GM18508 (cell line): ENCODE measurements at regions not wholly inside any gene's neighbourhood (a gene's known extent, or its start where the extent isn't known, plus 50 kb on each side); places are given as distances from the start of the nearest gene placed in this dataset.

Experiments used
- ATAC-seq: cut with Tn5 transposase; IDR thresholded peaks from one replicate; pipeline ENCODE4 v1.9.1; 2021; ENCODE audit warnings: moderate number of reproducible peaks; ENCODE audit not compliant: insufficient read depth, unreplicated experiment

DNA sequence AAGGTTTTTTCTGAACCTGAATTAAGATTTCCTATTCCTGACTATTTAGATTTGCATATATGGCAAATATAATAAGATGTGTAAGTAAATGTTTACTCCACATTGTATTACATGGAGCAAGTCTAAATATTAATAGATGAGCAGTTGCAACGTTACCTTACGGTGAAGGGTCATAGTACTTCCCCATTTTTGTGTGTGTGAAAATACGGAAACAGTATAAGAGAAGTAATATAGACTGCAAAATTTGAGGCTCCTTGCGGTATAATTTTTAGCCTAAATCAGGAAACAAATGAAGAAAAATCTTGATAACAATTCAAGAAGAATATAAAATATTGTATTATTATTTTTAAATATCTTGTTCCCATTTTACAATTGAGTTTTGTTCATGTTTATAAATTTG, 434.2 kb downstream of the GRB14 start:
- ATAC-seq: no peak

GRCh38 chr2:164186591-164186990, 434.7 kb downstream of the GRB14 start:
- ATAC-seq: no peak

- ATAC-seq: no peak
These were observed 439.1 kb downstream of the GRB14 start for GRCh38 chr2:164182116-164182627.

DNA sequence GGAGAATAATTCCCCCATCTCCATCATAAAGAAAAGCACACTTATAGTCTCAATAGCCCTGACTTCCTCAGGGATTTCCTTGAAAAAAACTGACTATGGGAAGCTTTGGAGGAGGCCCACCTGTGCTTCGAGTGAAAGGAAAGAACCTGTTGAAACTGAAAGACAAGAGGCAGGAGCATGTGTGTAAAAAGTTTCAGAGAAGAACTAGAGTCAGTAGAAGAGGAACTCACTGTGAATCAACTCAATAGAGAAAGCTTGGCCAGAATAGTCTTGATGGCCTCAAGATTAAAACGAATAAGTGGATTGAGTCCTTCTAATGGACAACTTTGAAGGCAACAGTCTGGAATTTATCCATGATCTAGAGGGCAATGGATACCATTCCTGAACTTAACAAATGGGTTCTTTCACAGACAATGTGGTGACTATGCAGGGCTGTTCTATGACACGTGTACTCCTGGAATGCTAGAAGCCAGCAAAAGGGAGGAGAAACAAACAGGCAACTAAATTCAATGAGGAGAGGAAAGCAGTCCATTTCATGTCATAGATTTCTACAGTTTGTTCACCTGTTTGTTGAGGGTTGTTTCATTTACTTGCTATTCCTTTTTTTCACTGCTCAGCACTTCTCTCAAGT, 442.3 kb downstream of the GRB14 start:
- no peak for ATAC-seq

GRCh38 chr2:164164602-164165001, 428.8 kb upstream of the FIGN start:
- ATAC-seq: no peak

DNA sequence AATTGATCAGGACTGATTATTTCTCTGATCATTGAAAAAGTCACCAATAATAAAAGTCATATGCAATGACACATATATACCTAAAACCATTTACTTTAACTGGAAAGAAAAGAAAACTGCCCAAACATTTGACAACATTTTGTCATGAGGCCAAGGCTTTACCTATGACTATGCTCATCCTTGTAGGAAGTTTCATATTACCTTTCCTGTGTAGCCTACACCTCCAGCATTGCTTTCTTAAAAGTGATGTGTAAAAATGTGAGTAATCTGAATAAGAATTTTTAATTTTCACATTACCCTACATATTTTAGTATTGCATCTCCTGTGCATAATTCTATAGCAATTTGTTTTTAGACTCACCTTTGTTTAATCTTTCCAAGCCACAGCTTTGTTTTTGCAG, 419.8 kb upstream of the FIGN start:
- ATAC-seq: no peak

GRCh38 chr2:164151522-164151921, 415.7 kb upstream of the FIGN start:
- ATAC-seq: no peak

DNA sequence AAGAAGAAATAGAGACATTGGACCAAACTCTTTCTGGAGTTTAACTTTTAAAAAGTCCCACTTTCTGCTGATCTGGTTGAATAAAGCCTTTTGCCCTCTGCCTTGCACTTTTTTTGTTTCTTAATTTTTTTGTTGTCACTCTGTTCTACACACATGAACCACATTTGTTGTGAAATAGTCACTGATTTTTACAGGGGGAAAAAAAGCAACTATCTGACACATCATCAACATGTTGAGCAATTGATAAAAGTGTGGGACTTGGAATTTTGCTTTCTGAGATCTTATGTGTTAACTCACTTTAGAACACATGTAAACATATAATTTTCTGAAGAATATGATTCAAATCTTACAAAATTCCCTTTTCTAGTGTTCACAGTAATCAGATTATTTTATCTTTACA, 414.8 kb upstream of the FIGN start:
- no peak for ATAC-seq

- ATAC-seq: no peak
These were observed 410.6 kb upstream of the FIGN start for GRCh38 chr2:164146441-164146840.

DNA sequence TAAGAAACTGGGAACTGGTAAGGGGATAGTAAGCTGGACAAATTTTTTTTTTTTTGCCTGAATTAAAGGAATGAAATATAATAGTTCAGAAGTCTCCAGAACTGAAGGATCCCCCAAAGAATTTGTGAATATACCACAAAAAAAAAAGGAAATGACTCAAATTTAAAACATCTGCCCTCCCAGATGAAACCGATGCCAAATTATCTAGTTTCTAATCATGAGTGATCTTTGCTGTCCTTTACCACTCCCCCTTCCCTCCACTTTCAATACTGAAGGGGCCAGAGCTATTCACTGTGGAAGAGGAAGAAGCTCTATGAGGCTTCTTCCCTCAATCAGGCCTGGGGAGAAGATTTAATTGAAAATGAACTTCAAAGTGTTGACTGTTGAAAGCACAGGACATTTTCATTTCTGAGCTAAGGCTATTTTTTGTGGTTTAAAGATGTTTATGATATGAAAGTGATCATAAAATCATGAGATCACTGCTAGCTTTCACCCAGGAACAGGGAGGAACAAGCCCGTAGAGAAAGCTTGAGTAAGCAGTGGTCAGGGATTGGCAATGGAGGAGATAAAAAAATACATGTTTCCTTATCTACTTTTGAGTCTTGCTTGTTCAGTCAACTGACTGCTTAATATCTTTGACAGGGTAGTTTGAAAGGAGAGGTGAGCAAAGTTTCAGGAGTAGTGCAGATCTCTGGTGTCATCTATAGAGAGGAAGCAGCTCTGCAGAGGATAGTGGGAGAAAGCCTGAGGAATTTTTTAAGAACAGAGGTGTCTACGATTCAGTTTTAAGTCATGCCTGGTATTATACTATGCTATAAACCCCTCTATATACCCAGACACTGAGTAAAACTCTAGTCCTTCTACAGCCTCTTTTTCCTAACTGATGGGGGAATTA, 409.5 kb upstream of the FIGN start:
- no peak for ATAC-seq

GRCh38 chr2:164143183-164143930, 407.5 kb upstream of the FIGN start:
- no peak for ATAC-seq

GRCh38 chr2:164142755-164143154, 406.9 kb upstream of the FIGN start:
- ATAC-seq: no peak

DNA sequence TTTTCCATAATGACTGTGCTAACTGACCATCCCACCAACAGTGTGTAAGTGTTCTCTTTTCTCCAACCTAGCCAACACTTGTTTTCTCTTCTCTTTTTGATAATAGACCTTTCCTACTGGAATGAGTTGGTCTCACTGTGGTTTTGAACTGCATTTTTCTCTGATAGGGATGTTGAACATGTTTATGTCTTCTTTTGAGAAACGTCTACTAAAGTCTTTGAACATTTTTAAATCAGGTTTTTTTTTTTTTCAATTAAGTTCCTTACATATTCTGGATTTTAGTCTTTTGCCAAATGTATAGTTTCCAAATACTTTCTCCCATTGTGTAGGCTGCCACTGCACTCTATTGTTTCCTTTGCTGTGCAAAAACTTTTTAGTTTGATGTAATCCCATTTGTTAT, 405.5 kb upstream of the FIGN start:
- no peak for ATAC-seq

- ATAC-seq: no peak
These were observed 402.9 kb upstream of the FIGN start for GRCh38 chr2:164138750-164139149.

GRCh38 chr2:164134336-164134735, 398.5 kb upstream of the FIGN start:
- ATAC-seq: no peak

- ATAC-seq: no peak
These were observed 392.2 kb upstream of the FIGN start for GRCh38 chr2:164127971-164128527.

DNA sequence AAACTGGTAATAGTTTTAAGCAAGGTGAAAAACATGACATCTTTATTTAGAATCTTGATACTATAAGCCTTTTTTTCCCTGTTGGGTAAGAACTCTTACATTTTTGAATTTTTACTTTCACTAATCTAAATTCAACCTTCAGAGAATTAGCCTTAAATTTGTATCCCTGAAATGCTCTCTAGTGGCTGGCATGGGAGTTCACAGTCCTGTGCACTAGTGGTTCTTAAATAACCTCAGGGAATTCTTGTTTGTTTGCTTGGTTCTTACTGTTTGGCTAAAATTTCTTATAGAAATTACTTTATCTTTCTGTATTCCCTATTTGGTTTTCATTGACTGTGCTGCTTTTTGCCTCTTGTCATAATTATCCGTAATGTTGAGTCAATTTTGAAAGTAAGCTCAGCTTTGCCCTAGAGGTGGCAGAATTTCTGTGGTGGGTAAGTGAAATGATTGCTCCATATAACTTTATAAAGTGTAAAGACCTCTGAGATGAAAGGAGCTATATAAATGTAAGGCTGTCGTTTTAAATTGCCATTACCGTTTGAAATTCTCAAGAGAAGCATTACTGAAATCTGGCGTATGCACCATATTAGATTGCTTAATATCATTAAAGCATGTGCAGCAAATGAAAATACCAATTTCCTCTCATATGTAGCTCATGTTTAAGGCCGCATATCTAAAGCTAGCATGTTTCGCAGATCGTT, 391.3 kb upstream of the FIGN start:
- no peak for ATAC-seq

GRCh38 chr2:164115806-164116205, 380.0 kb upstream of the FIGN start:
- no peak for ATAC-seq

- no peak for ATAC-seq
These were observed 379.1 kb upstream of the FIGN start for GRCh38 chr2:164114937-164115336.

DNA sequence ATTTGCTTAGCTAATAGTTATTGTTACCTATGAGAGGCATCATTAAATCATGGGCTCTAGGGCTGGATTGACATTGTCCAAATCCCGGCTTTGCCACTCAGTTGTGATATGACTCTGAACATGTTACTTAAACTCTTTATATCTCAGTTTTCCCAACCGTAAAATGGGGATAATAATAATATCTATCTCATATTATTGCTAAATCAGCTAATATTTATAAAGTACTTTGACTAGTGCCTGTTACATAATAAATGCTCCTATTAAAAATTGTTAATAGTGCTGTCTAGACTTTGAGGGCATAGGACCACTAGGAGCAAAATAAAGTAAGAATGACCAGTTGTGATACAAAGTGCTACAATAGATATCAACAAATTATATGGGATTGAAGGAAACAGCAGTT, 376.3 kb upstream of the FIGN start:
- no peak for ATAC-seq
